Inferior parietal cortex (tissue), 1 donor: ENCODE measurements at regions not wholly inside any gene's neighbourhood (a gene's known extent, or its start where the extent isn't known, plus 50 kb on each side); places are given as distances from the start of the nearest gene placed in this dataset.
A peak's percentile ranks its signal among the peaks of the same experiment; 100 is the strongest.
"Not testable (repeated sequence)": the region's sequence is repeated elsewhere in the genome, so short reads cannot be mapped to it uniquely, and the experiment has no call there.

Source experiments
- DNase-seq: peaks from one replicate; pipeline ENCODE4 v3.0.0-alpha.2; 2016; ENCODE audit errors: extremely low spot score

- no peak for DNase-seq
These were observed 261.1 kb upstream of the ZEB2 start for GRCh38 chr2:144780983-144781382.

- DNase-seq: no peak
These were observed 256.8 kb upstream of the ZEB2 start for GRCh38 chr2:144776766-144777165.

- DNase-seq: no peak
These were observed 254.9 kb upstream of the ZEB2 start for GRCh38 chr2:144774809-144775208.

DNA sequence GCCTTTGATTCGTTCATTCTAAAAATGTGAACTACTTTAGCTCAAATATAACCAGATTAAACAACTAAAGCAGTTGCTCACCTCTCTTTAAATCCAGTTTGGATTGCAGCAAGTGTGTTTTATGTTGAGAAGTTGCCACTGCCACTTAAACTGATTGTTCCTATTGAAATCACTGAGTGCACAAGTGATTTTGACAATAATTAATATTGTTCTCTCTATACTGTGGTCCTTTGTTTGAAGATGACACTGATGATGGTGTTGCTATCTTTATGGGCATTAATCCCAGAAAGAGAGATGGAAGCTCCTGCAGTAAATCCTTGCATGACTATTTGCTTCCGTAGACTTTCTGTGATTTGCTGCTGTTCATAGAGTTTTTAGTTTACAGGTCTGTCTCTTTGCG, 251.4 kb upstream of the ZEB2 start:
- DNase-seq: peak; percentile 54

- peak; percentile 18 for DNase-seq
These were observed 250.8 kb upstream of the ZEB2 start for GRCh38 chr2:144770616-144771230.

GRCh38 chr2:144760939-144761338, 241.0 kb upstream of the ZEB2 start:
- DNase-seq: not testable (repeated sequence)

DNA sequence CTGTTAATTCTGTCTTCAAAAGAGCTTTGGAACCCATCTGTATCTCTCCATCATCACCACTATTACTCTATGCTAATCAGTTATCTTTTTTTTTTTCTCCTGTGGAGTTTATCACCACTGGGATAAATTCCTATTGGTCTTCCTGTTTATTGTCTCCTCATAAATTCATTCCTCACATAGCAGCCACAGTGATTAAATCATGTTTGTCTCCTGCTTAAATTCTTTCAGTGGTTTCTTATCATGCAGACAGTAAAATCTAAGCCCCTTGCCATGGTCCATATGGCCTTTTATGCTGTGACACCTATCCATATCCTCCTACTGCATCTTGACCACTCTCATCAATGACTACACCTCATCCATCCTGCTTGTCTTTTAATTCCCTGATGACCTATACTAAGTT, 239.8 kb upstream of the ZEB2 start:
- DNase-seq: no peak

GRCh38 chr2:144758196-144758595, 238.3 kb upstream of the ZEB2 start:
- DNase-seq: not testable (repeated sequence)

DNA sequence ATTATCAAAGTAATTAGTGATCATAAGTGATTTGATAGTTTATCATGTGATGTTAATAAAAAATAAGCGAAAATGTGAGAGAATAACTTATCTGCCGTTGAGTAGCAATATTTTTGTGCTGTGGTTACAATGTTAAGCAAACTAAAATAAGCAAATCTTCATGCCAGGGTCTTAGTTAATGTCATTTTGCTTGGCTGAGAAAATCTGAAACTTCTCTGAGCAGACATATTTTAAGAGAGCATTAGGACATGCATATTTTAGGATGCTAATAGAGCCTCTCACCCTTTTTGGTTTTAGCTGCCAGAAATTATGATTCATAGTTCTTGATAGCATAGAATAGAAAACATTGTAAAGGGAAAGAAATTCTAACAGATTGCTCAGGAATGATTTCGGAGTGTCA, 233.5 kb upstream of the ZEB2 start:
- no peak for DNase-seq

DNA sequence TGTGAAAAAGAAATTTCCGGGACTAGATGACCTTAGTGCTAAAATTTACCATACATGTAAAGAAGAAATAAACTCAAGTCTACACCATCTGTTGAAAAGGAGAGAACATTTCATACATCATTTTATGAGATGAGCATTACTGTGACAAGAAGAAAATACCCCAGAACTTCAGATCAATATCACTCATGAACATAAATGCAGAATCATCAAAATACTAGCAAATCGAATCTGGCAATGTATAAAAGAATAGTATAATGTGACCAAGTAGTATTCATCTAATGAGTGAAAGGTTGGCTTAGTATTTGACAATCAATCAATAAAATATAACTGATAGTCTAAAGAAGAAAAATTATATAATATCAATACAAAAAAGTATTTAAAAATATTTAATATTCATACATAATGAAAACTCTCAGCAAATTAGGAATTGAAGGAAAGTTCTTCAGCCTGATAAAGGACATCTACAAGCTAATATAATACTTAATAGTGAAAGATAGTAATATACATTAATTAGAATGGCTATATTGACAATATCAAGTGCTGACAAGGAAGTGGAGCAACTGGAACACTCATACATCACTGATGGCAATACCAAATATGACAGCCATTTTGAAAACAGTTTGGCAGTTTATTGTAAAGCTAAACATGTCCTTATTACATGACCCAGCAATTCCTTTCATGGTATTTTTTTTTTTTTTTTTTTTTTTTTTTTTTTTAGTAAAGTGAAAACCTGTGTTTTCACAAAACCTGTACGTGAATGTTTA, 231.4 kb upstream of the ZEB2 start:
- DNase-seq: no peak

DNA sequence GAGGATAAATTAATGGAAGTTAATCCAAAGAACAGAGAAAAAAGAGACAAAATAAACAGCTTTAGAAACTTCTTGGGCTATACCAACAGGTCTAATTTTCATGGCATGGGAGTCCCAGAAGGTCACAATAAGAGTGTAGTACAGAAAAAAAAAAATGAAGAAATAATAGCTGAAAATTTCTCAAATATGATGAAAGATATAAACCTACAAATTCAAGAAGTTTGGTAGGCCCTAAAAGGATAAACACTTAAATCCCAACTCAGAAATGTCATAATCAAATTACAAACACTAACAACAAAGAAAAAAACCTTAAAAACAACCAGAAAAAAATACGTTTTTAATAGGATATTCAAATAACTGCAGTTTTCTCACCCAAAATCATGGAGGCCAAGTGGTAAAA, 229.3 kb upstream of the ZEB2 start:
- no peak for DNase-seq

DNA sequence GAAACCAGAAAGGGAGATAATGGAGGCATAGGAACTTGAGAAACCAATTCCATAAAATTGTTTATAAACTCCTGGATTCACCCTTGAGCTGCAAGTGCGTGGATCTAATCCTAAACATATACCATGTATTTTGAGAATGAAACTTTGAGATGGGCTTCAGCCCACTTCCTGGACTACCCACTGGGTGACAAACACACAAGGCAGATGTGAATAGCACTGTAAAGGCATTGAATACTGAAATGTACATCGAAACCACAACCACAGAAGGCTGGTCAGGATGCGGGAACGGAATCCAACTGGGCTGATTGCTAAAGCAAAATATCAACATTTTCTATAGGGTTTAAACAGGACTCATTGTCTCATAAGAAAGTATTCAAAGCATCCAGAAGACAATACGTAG, 228.5 kb upstream of the ZEB2 start:
- no peak for DNase-seq

DNA sequence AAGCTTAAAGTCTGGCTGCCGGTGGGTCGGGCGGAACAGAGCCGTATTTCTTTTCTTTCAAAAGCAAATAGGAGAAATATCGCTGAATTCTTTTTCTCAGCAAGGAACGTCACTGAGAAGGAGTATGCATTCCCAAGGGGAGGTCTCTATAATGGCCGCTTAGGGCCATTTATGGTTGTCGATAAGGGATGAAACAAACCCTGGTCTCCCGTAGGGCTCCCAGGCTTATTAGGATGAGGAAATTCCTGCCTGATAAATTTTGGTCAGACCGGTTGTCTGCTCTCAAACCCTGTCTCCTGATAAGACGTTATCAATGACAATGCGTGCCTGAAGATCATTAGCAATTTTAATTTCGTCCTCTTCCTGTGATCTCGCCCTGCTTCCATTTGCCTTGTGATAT, 227.7 kb upstream of the ZEB2 start:
- no peak for DNase-seq

DNA sequence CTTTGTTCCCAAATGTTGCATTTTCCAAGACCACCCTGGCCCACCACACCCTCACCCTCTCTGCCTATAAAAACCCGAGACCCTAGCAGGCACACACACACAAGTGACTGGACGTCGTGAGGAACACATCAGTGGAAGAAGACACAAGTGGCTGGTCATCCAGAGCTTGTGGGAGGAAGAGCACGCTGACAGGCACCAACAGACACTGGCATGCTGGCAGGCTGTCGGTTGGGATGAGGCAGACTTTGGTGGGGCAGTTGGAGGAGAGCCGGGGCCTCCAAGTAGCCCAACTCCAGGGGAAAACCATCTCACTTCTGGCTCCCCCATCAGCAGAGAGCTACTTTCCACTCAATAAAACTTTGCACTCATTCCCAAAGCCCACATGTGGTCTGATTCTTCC, 225.5 kb upstream of the ZEB2 start:
- DNase-seq: no peak

GRCh38 chr2:144738749-144739148, 218.8 kb upstream of the ZEB2 start:
- no peak for DNase-seq

GRCh38 chr2:144730711-144731110, 210.8 kb upstream of the ZEB2 start:
- no peak for DNase-seq

DNA sequence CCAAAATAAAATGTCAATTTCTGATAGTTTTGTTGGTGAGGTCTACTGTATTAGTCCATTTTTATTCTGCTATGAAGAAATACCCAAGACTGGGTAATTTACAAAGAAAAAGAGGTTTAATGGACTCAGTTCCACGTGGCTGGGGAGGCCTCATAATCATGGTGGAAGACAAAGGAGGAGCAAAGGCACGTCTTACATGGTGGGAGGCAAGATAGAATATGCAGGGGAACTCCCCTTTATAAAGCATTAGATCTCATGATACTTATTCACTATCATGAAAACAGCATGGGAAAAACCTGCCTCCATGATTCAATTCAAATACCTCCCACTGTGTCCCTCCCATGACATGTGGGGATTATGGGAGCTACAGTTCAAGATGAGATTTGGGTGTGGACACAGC, 204.5 kb upstream of the ZEB2 start:
- DNase-seq: not testable (repeated sequence)

GRCh38 chr2:144718376-144718775, 198.5 kb upstream of the ZEB2 start:
- DNase-seq: no peak

GRCh38 chr2:144715992-144716391, 196.1 kb upstream of the ZEB2 start:
- no peak for DNase-seq

DNA sequence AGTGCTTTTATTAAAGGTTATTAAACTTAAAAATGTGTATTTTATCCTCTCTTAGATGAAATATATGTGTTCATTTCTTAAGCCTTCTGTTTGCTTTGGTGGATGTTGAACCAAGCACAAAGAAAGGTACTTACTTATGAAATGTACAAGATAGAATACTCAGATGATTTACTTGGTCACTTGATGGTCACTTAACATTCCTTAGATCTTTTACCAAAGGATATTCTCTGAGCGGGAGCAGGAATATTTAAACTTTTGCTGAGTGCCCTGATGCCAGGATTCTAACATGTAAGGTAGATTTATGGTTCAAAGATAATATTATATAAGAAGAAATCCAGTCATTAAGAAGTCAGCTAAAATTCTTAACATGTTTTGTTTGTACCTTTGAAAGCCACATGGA, 193.5 kb upstream of the ZEB2 start:
- DNase-seq: no peak

GRCh38 chr2:144712550-144712940, 192.6 kb upstream of the ZEB2 start:
- DNase-seq: no peak

- DNase-seq: no peak
These were observed 192.0 kb upstream of the ZEB2 start for GRCh38 chr2:144711630-144712549.

GRCh38 chr2:144711084-144711483, 191.2 kb upstream of the ZEB2 start:
- DNase-seq: no peak
